Keratinocyte (primary cell): ENCODE measurements at regions not wholly inside any gene's neighbourhood (a gene's known extent, or its start where the extent isn't known, plus 50 kb on each side); places are given as distances from the start of the nearest gene placed in this dataset.

Experiments
- DNase-seq: peaks from one replicate; pipeline ENCODE4 v3.0.0-alpha.2; 2011; ENCODE audit warnings: low read depth, missing footprints, low spot score
- FAIRE-seq: peaks from 2 replicates; lab custom pipeline; 2011; peaks lifted over from hg19 to GRCh38; lab: Jason Lieb, UNC
- H2AFZ ChIP-seq: 2 replicates; pipeline ENCODE4 v1.6.0; 2012; ENCODE audit warnings: low read length, control low read depth, inconsistent platforms; ENCODE audit not compliant: control insufficient read depth
- H3K27ac ChIP-seq: 2 replicates; pipeline ENCODE4 v1.5.1; 2011; ENCODE audit warnings: low read length; ENCODE audit not compliant: control insufficient read depth, insufficient read depth
- H3K27me3 ChIP-seq: 3 replicates; pipeline ENCODE4 v1.6.0; 2011; ENCODE audit warnings: low read length; ENCODE audit not compliant: control insufficient read depth, insufficient read depth; ENCODE audit errors: extremely low read depth
- H3K36me3 ChIP-seq, 2 experiments: 2 replicates in 1 of 2; 3 replicates in 1 of 2; pipeline ENCODE4 v1.5.1; 2011; ENCODE audit warnings: low read length in 2 of 2, mild to moderate bottlenecking in 1 of 2; ENCODE audit not compliant: control insufficient read depth in 2 of 2, insufficient read depth in 2 of 2; ENCODE audit errors: extremely low read depth in 1 of 2
- H3K4me1 ChIP-seq: 3 replicates; pipeline ENCODE4 v1.5.1; 2011; ENCODE audit warnings: low read length; ENCODE audit not compliant: control insufficient read depth, insufficient read depth; ENCODE audit errors: extremely low read depth
- H3K4me2 ChIP-seq: 3 replicates; pipeline ENCODE4 v1.6.0; 2011; ENCODE audit warnings: low read depth, low read length; ENCODE audit not compliant: control insufficient read depth, insufficient read depth; ENCODE audit errors: extremely low read depth
- H3K4me3 ChIP-seq, 3 experiments: fragments of 200-600 bp in 1 of 3; sonication (generic) in 1 of 3; 2 replicates in 2 of 3; 3 replicates in 1 of 3; pipeline ENCODE4 v1.5.1; 2011 to 2016; ENCODE audit warnings: low read length in 3 of 3, mild to moderate bottlenecking in 3 of 3, control low read depth in 2 of 3, inconsistent platforms in 1 of 3, low read depth in 1 of 3, mixed read lengths in 1 of 3, mixed run types in 1 of 3, moderate library complexity in 1 of 3; ENCODE audit not compliant: control insufficient read depth in 2 of 3, insufficient read depth in 2 of 3; ENCODE audit errors: extremely low read depth in 1 of 3
- H3K79me2 ChIP-seq: 2 replicates; pipeline ENCODE4 v1.6.0; 2012; ENCODE audit warnings: low read length; ENCODE audit not compliant: control insufficient read depth, insufficient read depth
- H3K9ac ChIP-seq: 3 replicates; pipeline ENCODE4 v1.6.0; 2011; ENCODE audit warnings: low read length; ENCODE audit not compliant: control insufficient read depth, insufficient read depth; ENCODE audit errors: extremely low read depth
- H3K9me1 ChIP-seq: 3 replicates; pipeline ENCODE4 v1.6.0; 2011; ENCODE audit warnings: low read length; ENCODE audit not compliant: control insufficient read depth, insufficient read depth; ENCODE audit errors: extremely low read depth
- H3K9me3 ChIP-seq: 2 replicates; pipeline ENCODE4 v1.5.1; 2012; ENCODE audit warnings: low read depth, low read length; ENCODE audit not compliant: control insufficient read depth
- H4K20me1 ChIP-seq: 3 replicates; pipeline ENCODE4 v1.6.0; 2011; ENCODE audit warnings: low read length; ENCODE audit not compliant: control insufficient read depth, insufficient read depth; ENCODE audit errors: extremely low read depth
- EZH2 ChIP-seq: IDR thresholded peaks from one replicate; pipeline ENCODE4 v1.6.1; 2012; ENCODE audit warnings: inconsistent platforms, mild to moderate bottlenecking, low read length, moderate library complexity
- dilution Hi-C: fragments of 300-500 bp; cut with MboI; formaldehyde crosslinking; loops from one replicate; pipeline ENCODE4 v1.7.0; 2020; ENCODE audit warnings: low sequenced_read_pairs; ENCODE audit not compliant: extremely low pct_ligation_motif_present
- TF ChIP-seq, protein P1 (sequence below), 3 experiments: IDR thresholded peaks in 1 of 3; conservative IDR thresholded peaks in 1 of 3; optimal IDR thresholded peaks in 1 of 3; 2 replicates in 2 of 3; 3 replicates in 1 of 3; pipeline versions ENCODE3 to v1.5.1; 2011; ENCODE audit warnings: low read length in 3 of 3, mild to moderate bottlenecking in 3 of 3, moderate library complexity in 2 of 3, control low read depth in 1 of 3, inconsistent platforms in 1 of 3; ENCODE audit not compliant: insufficient read depth in 2 of 3; ENCODE audit errors: extremely low read depth in 1 of 3

DNA sequence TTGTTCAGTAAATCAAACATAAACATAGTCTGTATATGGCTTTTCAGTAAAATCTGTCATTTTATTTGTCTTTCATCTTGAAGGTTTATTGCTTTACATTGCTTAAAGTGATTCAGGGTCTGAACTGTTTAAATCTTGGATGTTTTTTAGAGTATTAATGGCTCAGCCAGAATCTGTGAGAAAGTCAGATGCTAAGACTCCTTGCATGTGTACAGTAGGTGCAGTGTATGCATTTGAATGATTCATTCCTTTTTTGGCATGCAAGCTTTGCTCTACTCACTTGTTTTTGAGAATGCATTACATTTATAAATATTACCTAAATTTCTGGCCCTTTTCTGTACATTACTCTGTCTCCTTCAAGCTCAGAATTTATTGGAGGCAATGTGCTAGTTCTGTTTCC lies 271.0 kb upstream of the RIOK2 start:
- dilution Hi-C loops = no loop called here
- H3K79me2 ChIP-seq = no peaks in the 10 kb centered on the region
- no peak overlapping the region for H3K4me3 ChIP-seq
- H2AFZ ChIP-seq = no peak overlapping the region
- no peak for TF ChIP-seq EZH2
- TF ChIP-seq, protein P1, sequence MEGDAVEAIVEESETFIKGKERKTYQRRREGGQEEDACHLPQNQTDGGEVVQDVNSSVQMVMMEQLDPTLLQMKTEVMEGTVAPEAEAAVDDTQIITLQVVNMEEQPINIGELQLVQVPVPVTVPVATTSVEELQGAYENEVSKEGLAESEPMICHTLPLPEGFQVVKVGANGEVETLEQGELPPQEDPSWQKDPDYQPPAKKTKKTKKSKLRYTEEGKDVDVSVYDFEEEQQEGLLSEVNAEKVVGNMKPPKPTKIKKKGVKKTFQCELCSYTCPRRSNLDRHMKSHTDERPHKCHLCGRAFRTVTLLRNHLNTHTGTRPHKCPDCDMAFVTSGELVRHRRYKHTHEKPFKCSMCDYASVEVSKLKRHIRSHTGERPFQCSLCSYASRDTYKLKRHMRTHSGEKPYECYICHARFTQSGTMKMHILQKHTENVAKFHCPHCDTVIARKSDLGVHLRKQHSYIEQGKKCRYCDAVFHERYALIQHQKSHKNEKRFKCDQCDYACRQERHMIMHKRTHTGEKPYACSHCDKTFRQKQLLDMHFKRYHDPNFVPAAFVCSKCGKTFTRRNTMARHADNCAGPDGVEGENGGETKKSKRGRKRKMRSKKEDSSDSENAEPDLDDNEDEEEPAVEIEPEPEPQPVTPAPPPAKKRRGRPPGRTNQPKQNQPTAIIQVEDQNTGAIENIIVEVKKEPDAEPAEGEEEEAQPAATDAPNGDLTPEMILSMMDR (optimal IDR thresholded peaks at IDR 0.05 in 1 of 3, IDR thresholded peaks at IDR 0.05 in 1 of 3, conservative IDR thresholded peaks at IDR 0.05 in 1 of 3; ENCODE audit: extremely low read depth in 1 of 3, insufficient read depth in 2 of 3, low read length in 3 of 3) = no peak
- H3K9ac ChIP-seq = no peak overlapping the region
- H3K4me2 ChIP-seq = no peak overlapping the region
- H3K36me3 ChIP-seq = no peaks in the 10 kb centered on the region
- FAIRE-seq = no peak
- no peaks in the 10 kb centered on the region for H3K27me3 ChIP-seq
- H3K9me3 ChIP-seq = no peaks in the 10 kb centered on the region
- no peaks in the 10 kb centered on the region for H3K4me1 ChIP-seq
- no peak overlapping the region for H3K27ac ChIP-seq
- no peaks in the 10 kb centered on the region for H4K20me1 ChIP-seq
- H3K9me1 ChIP-seq = no peaks in the 10 kb centered on the region
- DNase-seq = no peak

DNA sequence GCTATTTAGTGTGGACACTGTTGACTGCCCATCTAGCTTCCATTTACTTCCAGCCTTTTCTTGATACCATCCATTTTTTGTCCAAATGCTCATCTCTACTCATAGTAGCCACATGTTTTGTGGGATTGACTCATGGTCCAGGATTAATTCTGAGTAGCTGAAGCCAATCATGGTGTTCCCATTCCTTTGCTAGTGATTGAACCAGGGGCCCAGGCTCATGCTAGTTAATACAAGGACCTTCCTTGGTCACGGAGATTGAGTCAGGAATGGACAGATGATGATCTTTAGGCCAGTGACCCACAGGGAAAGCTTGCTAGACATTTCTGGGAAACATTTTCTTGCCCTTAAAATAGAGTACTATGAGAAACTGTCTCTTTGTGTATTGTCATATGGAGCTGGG lies 272.9 kb upstream of the RIOK2 start:
- no peak for DNase-seq
- no peaks in the 10 kb centered on the region for H3K27me3 ChIP-seq
- TF ChIP-seq, protein P1 (optimal IDR thresholded peaks at IDR 0.05 in 1 of 3, IDR thresholded peaks at IDR 0.05 in 1 of 3, conservative IDR thresholded peaks at IDR 0.05 in 1 of 3; ENCODE audit: extremely low read depth in 1 of 3, insufficient read depth in 2 of 3, low read length in 3 of 3) = no peak
- TF ChIP-seq EZH2 = no peak
- FAIRE-seq = no peak
- H3K79me2 ChIP-seq = no peaks in the 10 kb centered on the region
- H3K4me2 ChIP-seq = no peak overlapping the region
- no peak overlapping the region for H2AFZ ChIP-seq
- no peaks in the 10 kb centered on the region for H4K20me1 ChIP-seq
- H3K36me3 ChIP-seq = no peaks in the 10 kb centered on the region
- no peak overlapping the region for H3K9ac ChIP-seq
- H3K9me1 ChIP-seq = no peaks in the 10 kb centered on the region
- H3K27ac ChIP-seq = no peak overlapping the region
- H3K4me1 ChIP-seq = no peaks in the 10 kb centered on the region
- no peaks in the 10 kb centered on the region for H3K9me3 ChIP-seq
- H3K4me3 ChIP-seq = no peak overlapping the region
- dilution Hi-C loops = no loop called here
